ENCODE measurements at regions not wholly inside any gene's neighbourhood (a gene's known extent, or its start where the extent isn't known, plus 50 kb on each side); places are given as distances from the start of the nearest gene placed in this dataset.

DNA sequence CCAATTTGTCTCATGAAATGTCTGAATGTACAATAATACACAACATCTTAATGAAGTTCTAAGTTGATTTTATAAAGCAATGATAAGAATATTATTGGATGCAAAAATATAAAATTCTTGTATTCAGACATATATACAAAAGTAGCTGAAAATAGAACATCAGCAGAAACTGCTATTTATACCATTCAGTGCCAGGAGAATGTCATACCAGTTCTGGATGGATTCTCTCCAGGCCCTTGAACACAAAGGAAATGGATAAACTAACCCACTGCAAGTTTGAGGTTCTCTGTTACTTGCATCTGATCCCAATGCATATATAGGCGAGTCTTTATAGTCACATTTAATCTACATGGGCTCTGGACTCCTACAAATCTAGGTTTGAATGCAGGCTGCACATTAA is 126.3 kb upstream of the KLF3 start:
- Histone ChIP-seq H2AFZ (ENCODE audit: low read depth, low read length) (no peak overlapping the region), H3K9ac (ENCODE audit: low read length) (no peak overlapping the region), H3K4me2 (ENCODE audit: low read length) (no peak overlapping the region), H3K79me2 (replicated peaks; ENCODE audit: insufficient read depth, low read length) (no peaks in the 10 kb centered on the region), H3F3A (ENCODE audit: insufficient read depth, low read length, poor library complexity, severe bottlenecking) (no peaks in the 10 kb centered on the region), H3K4me3 (ENCODE audit: low read length) (no peak overlapping the region), H3K36me3 (ENCODE audit: insufficient read depth, low read length) (no peaks in the 10 kb centered on the region), H3K27me3 (ENCODE audit: insufficient read depth, low read depth, low read length) (no peaks in the 10 kb centered on the region), H4K20me1 (ENCODE audit: insufficient read depth) (no peaks in the 10 kb centered on the region), H3K9me3 (ENCODE audit: low read length) (peaks cover 3% of the 10 kb centered on the region), H3K27ac (ENCODE audit: low read length) (peak overlapping the region; percentile 50), H3K9me2 (ENCODE audit: insufficient read depth, low read length) (no peaks in the 10 kb centered on the region)
- no peak for TF ChIP-seq SMC3 (conservative IDR thresholded peaks at IDR 0.05; ENCODE audit: poor library complexity)
- TF ChIP-seq, protein P1, sequence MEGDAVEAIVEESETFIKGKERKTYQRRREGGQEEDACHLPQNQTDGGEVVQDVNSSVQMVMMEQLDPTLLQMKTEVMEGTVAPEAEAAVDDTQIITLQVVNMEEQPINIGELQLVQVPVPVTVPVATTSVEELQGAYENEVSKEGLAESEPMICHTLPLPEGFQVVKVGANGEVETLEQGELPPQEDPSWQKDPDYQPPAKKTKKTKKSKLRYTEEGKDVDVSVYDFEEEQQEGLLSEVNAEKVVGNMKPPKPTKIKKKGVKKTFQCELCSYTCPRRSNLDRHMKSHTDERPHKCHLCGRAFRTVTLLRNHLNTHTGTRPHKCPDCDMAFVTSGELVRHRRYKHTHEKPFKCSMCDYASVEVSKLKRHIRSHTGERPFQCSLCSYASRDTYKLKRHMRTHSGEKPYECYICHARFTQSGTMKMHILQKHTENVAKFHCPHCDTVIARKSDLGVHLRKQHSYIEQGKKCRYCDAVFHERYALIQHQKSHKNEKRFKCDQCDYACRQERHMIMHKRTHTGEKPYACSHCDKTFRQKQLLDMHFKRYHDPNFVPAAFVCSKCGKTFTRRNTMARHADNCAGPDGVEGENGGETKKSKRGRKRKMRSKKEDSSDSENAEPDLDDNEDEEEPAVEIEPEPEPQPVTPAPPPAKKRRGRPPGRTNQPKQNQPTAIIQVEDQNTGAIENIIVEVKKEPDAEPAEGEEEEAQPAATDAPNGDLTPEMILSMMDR (IDR thresholded peaks at IDR 0.05; ENCODE audit: poor library complexity, severe bottlenecking), result no peak

DNA sequence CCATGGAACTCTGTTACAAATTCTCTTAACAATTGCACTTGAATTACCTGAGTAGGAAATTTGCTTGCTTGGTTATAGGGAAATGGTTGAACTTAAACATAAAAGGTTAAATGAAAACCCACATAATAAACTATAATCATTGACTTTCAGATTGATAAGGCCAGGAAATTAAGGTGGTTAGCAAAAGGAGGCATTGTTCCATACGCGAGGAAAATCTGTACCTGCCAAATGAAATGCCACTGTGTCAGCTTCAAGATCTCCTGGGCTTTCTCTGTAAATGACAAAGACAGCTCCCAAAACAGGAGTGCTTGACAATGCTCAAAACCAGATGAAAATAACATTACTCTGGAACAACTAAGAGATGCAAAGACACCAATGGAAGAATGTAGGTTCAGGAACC is 125.5 kb upstream of the KLF3 start:
- Histone ChIP-seq H3K36me3 (ENCODE audit: insufficient read depth, low read length) (no peaks in the 10 kb centered on the region), H3K79me2 (replicated peaks; ENCODE audit: insufficient read depth, low read length) (no peaks in the 10 kb centered on the region), H3K4me2 (ENCODE audit: low read length) (no peak overlapping the region), H3K4me3 (ENCODE audit: low read length) (no peak overlapping the region), H2AFZ (ENCODE audit: low read depth, low read length) (no peak overlapping the region), H3K27ac (ENCODE audit: low read length) (peak overlapping the region; percentile 50), H3K9ac (ENCODE audit: low read length) (no peak overlapping the region), H3F3A (ENCODE audit: insufficient read depth, low read length, poor library complexity, severe bottlenecking) (no peaks in the 10 kb centered on the region), H4K20me1 (ENCODE audit: insufficient read depth) (no peaks in the 10 kb centered on the region), H3K9me3 (ENCODE audit: low read length) (peaks cover 3% of the 10 kb centered on the region), H3K9me2 (ENCODE audit: insufficient read depth, low read length) (no peaks in the 10 kb centered on the region), H3K27me3 (ENCODE audit: insufficient read depth, low read depth, low read length) (no peaks in the 10 kb centered on the region)
- TF ChIP-seq EZH2 (IDR thresholded peaks at IDR 0.05; ENCODE audit: borderline replicate concordance, insufficient read depth, low read length, poor library complexity, severe bottlenecking) (no peak), EP300 (conservative IDR thresholded peaks at IDR 0.05; ENCODE audit: poor library complexity, severe bottlenecking) (peak; percentile 46), POLR2AphosphoS5 (IDR thresholded peaks at IDR 0.05) (peak; percentile 15), TAF1 (IDR thresholded peaks at IDR 0.05; ENCODE audit: low read depth) (no peak), MXI1 (conservative IDR thresholded peaks at IDR 0.05; ENCODE audit: poor library complexity, severe bottlenecking) (no peak), RAD21 (conservative IDR thresholded peaks at IDR 0.05) (no peak), SMC3 (conservative IDR thresholded peaks at IDR 0.05; ENCODE audit: poor library complexity) (no peak)
- TF ChIP-seq, protein P1 (IDR thresholded peaks at IDR 0.05; ENCODE audit: poor library complexity, severe bottlenecking), result no peak
- TF ChIP-seq, protein P2, sequence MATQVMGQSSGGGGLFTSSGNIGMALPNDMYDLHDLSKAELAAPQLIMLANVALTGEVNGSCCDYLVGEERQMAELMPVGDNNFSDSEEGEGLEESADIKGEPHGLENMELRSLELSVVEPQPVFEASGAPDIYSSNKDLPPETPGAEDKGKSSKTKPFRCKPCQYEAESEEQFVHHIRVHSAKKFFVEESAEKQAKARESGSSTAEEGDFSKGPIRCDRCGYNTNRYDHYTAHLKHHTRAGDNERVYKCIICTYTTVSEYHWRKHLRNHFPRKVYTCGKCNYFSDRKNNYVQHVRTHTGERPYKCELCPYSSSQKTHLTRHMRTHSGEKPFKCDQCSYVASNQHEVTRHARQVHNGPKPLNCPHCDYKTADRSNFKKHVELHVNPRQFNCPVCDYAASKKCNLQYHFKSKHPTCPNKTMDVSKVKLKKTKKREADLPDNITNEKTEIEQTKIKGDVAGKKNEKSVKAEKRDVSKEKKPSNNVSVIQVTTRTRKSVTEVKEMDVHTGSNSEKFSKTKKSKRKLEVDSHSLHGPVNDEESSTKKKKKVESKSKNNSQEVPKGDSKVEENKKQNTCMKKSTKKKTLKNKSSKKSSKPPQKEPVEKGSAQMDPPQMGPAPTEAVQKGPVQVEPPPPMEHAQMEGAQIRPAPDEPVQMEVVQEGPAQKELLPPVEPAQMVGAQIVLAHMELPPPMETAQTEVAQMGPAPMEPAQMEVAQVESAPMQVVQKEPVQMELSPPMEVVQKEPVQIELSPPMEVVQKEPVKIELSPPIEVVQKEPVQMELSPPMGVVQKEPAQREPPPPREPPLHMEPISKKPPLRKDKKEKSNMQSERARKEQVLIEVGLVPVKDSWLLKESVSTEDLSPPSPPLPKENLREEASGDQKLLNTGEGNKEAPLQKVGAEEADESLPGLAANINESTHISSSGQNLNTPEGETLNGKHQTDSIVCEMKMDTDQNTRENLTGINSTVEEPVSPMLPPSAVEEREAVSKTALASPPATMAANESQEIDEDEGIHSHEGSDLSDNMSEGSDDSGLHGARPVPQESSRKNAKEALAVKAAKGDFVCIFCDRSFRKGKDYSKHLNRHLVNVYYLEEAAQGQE (IDR thresholded peaks at IDR 0.05; ENCODE audit: borderline replicate concordance), result no peak
